GM19328 (cell line): ENCODE measurements at regions not wholly inside any gene's neighbourhood (a gene's known extent, or its start where the extent isn't known, plus 50 kb on each side); places are given as distances from the start of the nearest gene placed in this dataset.

Experiments
- ATAC-seq: cut with Tn5 transposase; IDR thresholded peaks from one replicate; pipeline ENCODE4 v1.9.1; 2021; ENCODE audit warnings: mild to moderate bottlenecking, moderate library complexity; ENCODE audit not compliant: unreplicated experiment

GRCh38 chr12:82054566-82054965, 295.4 kb upstream of the PPFIA2 start:
- no peak for ATAC-seq

GRCh38 chr12:82047446-82047845, 288.3 kb upstream of the PPFIA2 start:
- no peak for ATAC-seq

GRCh38 chr12:82040987-82041743, 282.0 kb upstream of the PPFIA2 start:
- ATAC-seq, result no peak

- no peak for ATAC-seq
Observed at GRCh38 chr12:82034769-82035168, 275.6 kb upstream of the PPFIA2 start.

- no peak for ATAC-seq
Observed at GRCh38 chr12:82029936-82030335, 270.8 kb upstream of the PPFIA2 start.

GRCh38 chr12:82028772-82029171, 269.6 kb upstream of the PPFIA2 start:
- ATAC-seq, result no peak

- ATAC-seq, result no peak
Observed at GRCh38 chr12:82027612-82028011, 268.5 kb upstream of the PPFIA2 start.

- ATAC-seq, result no peak
Observed at GRCh38 chr12:82025462-82025861, 266.3 kb upstream of the PPFIA2 start.

- no peak for ATAC-seq
Observed at GRCh38 chr12:82019533-82019932, 260.4 kb upstream of the PPFIA2 start.

- ATAC-seq, result no peak
Observed at GRCh38 chr12:82015623-82016347, 256.6 kb upstream of the PPFIA2 start.

- no peak for ATAC-seq
Observed at GRCh38 chr12:82012176-82012575, 253.0 kb upstream of the PPFIA2 start.

GRCh38 chr12:82009524-82009923, 250.4 kb upstream of the PPFIA2 start:
- no peak for ATAC-seq

- no peak for ATAC-seq
Observed at GRCh38 chr12:82008251-82008650, 249.1 kb upstream of the PPFIA2 start.

- ATAC-seq, result no peak
Observed at GRCh38 chr12:81998761-81999378, 239.7 kb upstream of the PPFIA2 start.

- ATAC-seq, result no peak
Observed at GRCh38 chr12:81992461-81992860, 233.3 kb upstream of the PPFIA2 start.

GRCh38 chr12:81991868-81992267, 232.7 kb upstream of the PPFIA2 start:
- ATAC-seq, result no peak

GRCh38 chr12:81988362-81988761, 229.2 kb upstream of the PPFIA2 start:
- ATAC-seq, result no peak

GRCh38 chr12:81987371-81987770, 228.2 kb upstream of the PPFIA2 start:
- no peak for ATAC-seq

- ATAC-seq, result no peak
Observed at GRCh38 chr12:81976661-81977060, 217.5 kb upstream of the PPFIA2 start.

- ATAC-seq, result no peak
Observed at GRCh38 chr12:81974762-81975161, 215.6 kb upstream of the PPFIA2 start.

- ATAC-seq, result no peak
Observed at GRCh38 chr12:81968421-81968820, 209.3 kb upstream of the PPFIA2 start.

- ATAC-seq, result no peak
Observed at GRCh38 chr12:81963636-81964035, 204.5 kb upstream of the PPFIA2 start.
